Endothelial cell (in vitro differentiated cells): ENCODE measurements at regions not wholly inside any gene's neighbourhood (a gene's known extent, or its start where the extent isn't known, plus 50 kb on each side); places are given as distances from the start of the nearest gene placed in this dataset.

Source experiments
- DNase-seq: peaks from one replicate; pipeline ENCODE4 v3.0.0; 2021; ENCODE audit warnings: low spot score
- H3K27ac Mint-ChIP-seq: one replicate; pipeline ENCODE4 v1.8.0; 2021; ENCODE audit warnings: mixed read lengths, inconsistent platforms; ENCODE audit not compliant: unreplicated experiment
- H3K27me3 Mint-ChIP-seq: one replicate; pipeline ENCODE4 v1.8.0; 2021; ENCODE audit warnings: mild to moderate bottlenecking, moderate library complexity, mixed read lengths, inconsistent platforms; ENCODE audit not compliant: unreplicated experiment
- H3K36me3 Mint-ChIP-seq: one replicate; pipeline ENCODE4 v1.8.0; 2021; ENCODE audit warnings: mild to moderate bottlenecking, low read depth, mixed read lengths, inconsistent platforms; ENCODE audit not compliant: unreplicated experiment
- H3K4me1 Mint-ChIP-seq: one replicate; pipeline ENCODE4 v1.8.0; 2021; ENCODE audit warnings: mild to moderate bottlenecking, mixed read lengths, inconsistent platforms; ENCODE audit not compliant: unreplicated experiment
- H3K4me3 Mint-ChIP-seq: one replicate; pipeline ENCODE4 v1.8.0; 2021; ENCODE audit warnings: mild to moderate bottlenecking, mixed read lengths, inconsistent platforms; ENCODE audit not compliant: unreplicated experiment
- H3K9me3 Mint-ChIP-seq: one replicate; pipeline ENCODE4 v1.8.0; 2021; ENCODE audit warnings: mixed read lengths, inconsistent platforms; ENCODE audit not compliant: unreplicated experiment
- CTCF ChIP-seq: fragments of 200-600 bp; sonication (generic); IDR thresholded peaks from one replicate; pipeline ENCODE4 v1.5.0; 2021; ENCODE audit warnings: antibody characterized with exemption; ENCODE audit not compliant: unreplicated experiment

- H3K27me3 Mint-ChIP-seq = peaks cover 3% of the 10 kb centered on the region
- no peak overlapping the region for H3K27ac Mint-ChIP-seq
- TF ChIP-seq CTCF = no peak
- no peak overlapping the region for H3K4me3 Mint-ChIP-seq
- H3K4me1 Mint-ChIP-seq = no peaks in the 10 kb centered on the region
- no peaks in the 10 kb centered on the region for H3K36me3 Mint-ChIP-seq
- H3K9me3 Mint-ChIP-seq = no peaks in the 10 kb centered on the region
- DNase-seq = no peak
These were observed 337.2 kb upstream of the NAV3 start for GRCh38 chr12:77493302-77494168.

GRCh38 chr12:77492536-77492935 is 338.2 kb upstream of the NAV3 start:
- no peak for TF ChIP-seq CTCF
- Mint-ChIP-seq H3K27ac (no peak overlapping the region), H3K27me3 (peaks cover 3% of the 10 kb centered on the region), H3K4me3 (no peak overlapping the region), H3K36me3 (no peaks in the 10 kb centered on the region), H3K4me1 (no peaks in the 10 kb centered on the region), H3K9me3 (no peaks in the 10 kb centered on the region)
- DNase-seq = no peak

- no peak overlapping the region for H3K4me3 Mint-ChIP-seq
- no peaks in the 10 kb centered on the region for H3K9me3 Mint-ChIP-seq
- no peaks in the 10 kb centered on the region for H3K36me3 Mint-ChIP-seq
- H3K27me3 Mint-ChIP-seq = peaks cover 3% of the 10 kb centered on the region
- no peak for DNase-seq
- H3K27ac Mint-ChIP-seq = no peak overlapping the region
- peaks cover 3% of the 10 kb centered on the region for H3K4me1 Mint-ChIP-seq
- no peak for TF ChIP-seq CTCF
These were observed 341.2 kb upstream of the NAV3 start for GRCh38 chr12:77489331-77489970.

GRCh38 chr12:77488041-77488620 is 342.6 kb upstream of the NAV3 start:
- Mint-ChIP-seq H3K9me3 (no peaks in the 10 kb centered on the region), H3K27ac (no peak overlapping the region), H3K27me3 (peaks cover 3% of the 10 kb centered on the region), H3K4me3 (no peak overlapping the region), H3K36me3 (no peaks in the 10 kb centered on the region), H3K4me1 (peaks cover 3% of the 10 kb centered on the region)
- no peak for TF ChIP-seq CTCF
- DNase-seq = no peak

- peaks cover 3% of the 10 kb centered on the region for H3K4me1 Mint-ChIP-seq
- DNase-seq = no peak
- no peaks in the 10 kb centered on the region for H3K9me3 Mint-ChIP-seq
- no peak for TF ChIP-seq CTCF
- H3K4me3 Mint-ChIP-seq = no peak overlapping the region
- H3K36me3 Mint-ChIP-seq = no peaks in the 10 kb centered on the region
- H3K27ac Mint-ChIP-seq = no peak overlapping the region
- peaks cover 3% of the 10 kb centered on the region for H3K27me3 Mint-ChIP-seq
These were observed 343.8 kb upstream of the NAV3 start for GRCh38 chr12:77486872-77487271.
